SK-N-SH treated with all-trans-retinoic acid at 6 μM for 48 hours (cell line): ENCODE measurements at regions not wholly inside any gene's neighbourhood (a gene's known extent, or its start where the extent isn't known, plus 50 kb on each side); places are given as distances from the start of the nearest gene placed in this dataset.

ENCODE experiments used
- ATAC-seq: fragments of 200-7000 bp; cut with Tn5 transposase; 3 replicates; pipeline ENCODE4 v1.9.1; 2020; ENCODE audit warnings: mild to moderate bottlenecking, moderate library complexity
- ARNTL ChIP-seq: fragments of 450-650 bp; formaldehyde crosslinking; IDR thresholded peaks from 2 replicates; pipeline ENCODE4 v1.5.0; 2020; ENCODE audit warnings: low read depth, mild to moderate bottlenecking, moderate library complexity, borderline replicate concordance
- BACH2 ChIP-seq: fragments of 250-450 bp; sonication (Bioruptor Pico); IDR thresholded peaks from 2 replicates; pipeline ENCODE4 v1.9.0; 2021; ENCODE audit warnings: mild to moderate bottlenecking, borderline replicate concordance
- CSDC2 ChIP-seq: fragments of 250-450 bp; sonication (Bioruptor Pico); IDR thresholded peaks from 2 replicates; pipeline ENCODE4 v1.5.0; 2020; ENCODE audit warnings: mild to moderate bottlenecking, moderate library complexity
- ESRRG ChIP-seq: fragments of 250-450 bp; sonication (Bioruptor Pico); IDR thresholded peaks from 2 replicates; pipeline ENCODE4 v1.6.1; 2021; ENCODE audit warnings: mild to moderate bottlenecking
- GLIS3 ChIP-seq: fragments of 250-450 bp; sonication (Bioruptor Pico); IDR thresholded peaks from 2 replicates; pipeline ENCODE4 v1.5.0; 2020; ENCODE audit warnings: mild to moderate bottlenecking, moderate library complexity
- ISL1 ChIP-seq: fragments of 250-450 bp; sonication (Bioruptor Pico); IDR thresholded peaks from 2 replicates; pipeline ENCODE4 v2.1.2; 2022; ENCODE audit warnings: mild to moderate bottlenecking, moderate library complexity
- OSR1 ChIP-seq: fragments of 250-450 bp; sonication (Bioruptor Pico); IDR thresholded peaks from 2 replicates; pipeline ENCODE4 v1.8.0; 2022; ENCODE audit warnings: moderate library complexity, mild to moderate bottlenecking, inconsistent platforms
- PPARA ChIP-seq: fragments of 250-450 bp; sonication (Bioruptor Pico); IDR thresholded peaks from 2 replicates; pipeline ENCODE4 v1.5.0; 2020; ENCODE audit warnings: mild to moderate bottlenecking, borderline replicate concordance
- RARB ChIP-seq: fragments of 250-450 bp; sonication (Bioruptor Pico); IDR thresholded peaks from 2 replicates; pipeline ENCODE4 v1.8.0; 2021; ENCODE audit warnings: mild to moderate bottlenecking, moderate library complexity
- SNAI2 ChIP-seq: fragments of 250-450 bp; sonication (Bioruptor Pico); IDR thresholded peaks from 2 replicates; pipeline ENCODE4 v1.5.0; 2020; ENCODE audit warnings: mild to moderate bottlenecking, moderate library complexity
- TCF4 ChIP-seq: fragments of 250-450 bp; sonication (Bioruptor Pico); IDR thresholded peaks from 2 replicates; pipeline ENCODE4 v1.8.0; 2021; ENCODE audit warnings: mild to moderate bottlenecking, moderate library complexity, borderline replicate concordance
- TOX ChIP-seq: fragments of 250-450 bp; sonication (Bioruptor Pico); IDR thresholded peaks from 2 replicates; pipeline ENCODE4 v1.8.0; 2021; ENCODE audit warnings: mild to moderate bottlenecking, moderate library complexity, borderline replicate concordance
- ZC3H10 ChIP-seq: fragments of 250-450 bp; sonication (Bioruptor Pico); IDR thresholded peaks from 2 replicates; pipeline ENCODE4 v1.5.1; 2021; ENCODE audit warnings: mild to moderate bottlenecking, moderate library complexity
- ZFP3 ChIP-seq: fragments of 250-450 bp; sonication (Bioruptor Pico); IDR thresholded peaks from 2 replicates; pipeline ENCODE4 v1.5.0; 2020; ENCODE audit warnings: mild to moderate bottlenecking, moderate library complexity
- ZFP30 ChIP-seq: fragments of 450-650 bp; formaldehyde crosslinking; IDR thresholded peaks from 2 replicates; pipeline ENCODE4 v1.5.0; 2022; ENCODE audit warnings: mild to moderate bottlenecking, moderate library complexity
- ZNF565 ChIP-seq: fragments of 450-650 bp; formaldehyde crosslinking; conservative IDR thresholded peaks from 2 replicates; pipeline ENCODE4 v1.5.0; 2020; ENCODE audit warnings: low read depth, mild to moderate bottlenecking, moderate library complexity
- ZNF70 ChIP-seq: fragments of 450-650 bp; formaldehyde crosslinking; IDR thresholded peaks from 2 replicates; pipeline ENCODE4 v1.5.0; 2020; ENCODE audit warnings: mild to moderate bottlenecking, moderate library complexity
- ZNF8 ChIP-seq: fragments of 450-650 bp; formaldehyde crosslinking; IDR thresholded peaks from 2 replicates; pipeline ENCODE4 v1.5.0; 2020; ENCODE audit warnings: mild to moderate bottlenecking, moderate library complexity
- TF ChIP-seq, protein P1 (sequence below): fragments of 250-450 bp; sonication (Bioruptor Pico); IDR thresholded peaks from 2 replicates; pipeline ENCODE4 v1.5.1; 2020; ENCODE audit warnings: low read depth, mild to moderate bottlenecking, moderate library complexity
- TF ChIP-seq, protein P2 (sequence below): fragments of 250-450 bp; sonication (Bioruptor Pico); IDR thresholded peaks from 2 replicates; pipeline ENCODE4 v1.8.0; 2021; ENCODE audit warnings: low read depth, mild to moderate bottlenecking, moderate library complexity, borderline replicate concordance
- TF ChIP-seq, protein P3 (sequence below): fragments of 250-450 bp; sonication (Bioruptor Pico); IDR thresholded peaks from 2 replicates; pipeline ENCODE4 v1.8.0; 2020; ENCODE audit warnings: mild to moderate bottlenecking, moderate library complexity, borderline replicate concordance
- TF ChIP-seq, protein P4 (sequence below): fragments of 250-450 bp; sonication (Bioruptor Pico); IDR thresholded peaks from 2 replicates; pipeline ENCODE4 v1.5.0; 2020; ENCODE audit warnings: mild to moderate bottlenecking, moderate library complexity
- TF ChIP-seq, protein P5 (sequence below): fragments of 250-450 bp; sonication (Bioruptor Pico); IDR thresholded peaks from 2 replicates; pipeline ENCODE4 v1.5.1; 2021; ENCODE audit warnings: mild to moderate bottlenecking, moderate library complexity

DNA sequence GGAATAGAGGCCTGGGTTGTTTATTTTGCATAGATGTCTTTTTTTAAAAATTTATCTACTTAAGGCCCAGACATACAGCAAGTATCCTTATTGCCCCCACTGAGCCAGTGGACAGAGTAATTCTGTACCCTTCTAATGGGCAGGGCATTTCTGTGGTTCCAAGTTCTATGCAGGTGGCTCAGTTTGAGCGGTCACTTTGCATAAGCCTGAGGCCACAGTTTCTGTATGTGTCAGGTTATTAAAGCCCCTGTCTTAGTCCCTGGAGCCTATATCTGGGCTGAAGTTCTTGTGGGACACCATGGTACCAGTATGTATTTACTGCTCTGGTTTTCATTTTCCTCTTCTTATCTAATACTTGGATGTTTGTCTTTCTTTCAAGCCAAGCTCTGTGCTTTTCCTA, 168.8 kb downstream of the MID1IP1 start:
- no peak for ATAC-seq

DNA sequence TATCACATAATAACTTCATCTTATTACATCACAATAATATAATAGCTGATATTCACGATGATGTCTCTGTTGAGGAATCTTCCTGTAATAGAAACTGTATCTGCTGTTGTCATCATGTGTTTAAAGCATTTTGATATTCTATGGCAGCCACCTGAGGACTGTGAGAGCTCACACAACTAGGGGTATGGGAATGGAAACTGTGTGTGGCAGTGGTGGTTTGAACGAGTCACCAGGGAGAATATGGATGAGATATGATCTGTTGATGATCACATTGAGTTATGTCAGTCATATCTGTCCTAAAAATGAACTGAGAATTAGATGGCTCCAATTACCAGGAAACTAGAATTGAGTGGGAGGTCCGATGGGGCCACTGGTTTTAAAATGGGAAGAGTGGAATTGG, 169.6 kb downstream of the MID1IP1 start:
- no peak for TF ChIP-seq ZC3H10 (CRISPR knock-in tag)
- no peak for TF ChIP-seq RARB
- no peak for TF ChIP-seq ZFP30 (CRISPR knock-in tag)
- TF ChIP-seq, protein P1, sequence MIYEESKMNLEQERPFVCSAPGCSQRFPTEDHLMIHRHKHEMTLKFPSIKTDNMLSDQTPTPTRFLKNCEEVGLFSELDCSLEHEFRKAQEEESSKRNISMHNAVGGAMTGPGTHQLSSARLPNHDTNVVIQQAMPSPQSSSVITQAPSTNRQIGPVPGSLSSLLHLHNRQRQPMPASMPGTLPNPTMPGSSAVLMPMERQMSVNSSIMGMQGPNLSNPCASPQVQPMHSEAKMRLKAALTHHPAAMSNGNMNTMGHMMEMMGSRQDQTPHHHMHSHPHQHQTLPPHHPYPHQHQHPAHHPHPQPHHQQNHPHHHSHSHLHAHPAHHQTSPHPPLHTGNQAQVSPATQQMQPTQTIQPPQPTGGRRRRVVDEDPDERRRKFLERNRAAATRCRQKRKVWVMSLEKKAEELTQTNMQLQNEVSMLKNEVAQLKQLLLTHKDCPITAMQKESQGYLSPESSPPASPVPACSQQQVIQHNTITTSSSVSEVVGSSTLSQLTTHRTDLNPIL (CRISPR knock-in tag) = no peak
- TF ChIP-seq TOX (CRISPR knock-in tag) = no peak
- TF ChIP-seq, protein P2, sequence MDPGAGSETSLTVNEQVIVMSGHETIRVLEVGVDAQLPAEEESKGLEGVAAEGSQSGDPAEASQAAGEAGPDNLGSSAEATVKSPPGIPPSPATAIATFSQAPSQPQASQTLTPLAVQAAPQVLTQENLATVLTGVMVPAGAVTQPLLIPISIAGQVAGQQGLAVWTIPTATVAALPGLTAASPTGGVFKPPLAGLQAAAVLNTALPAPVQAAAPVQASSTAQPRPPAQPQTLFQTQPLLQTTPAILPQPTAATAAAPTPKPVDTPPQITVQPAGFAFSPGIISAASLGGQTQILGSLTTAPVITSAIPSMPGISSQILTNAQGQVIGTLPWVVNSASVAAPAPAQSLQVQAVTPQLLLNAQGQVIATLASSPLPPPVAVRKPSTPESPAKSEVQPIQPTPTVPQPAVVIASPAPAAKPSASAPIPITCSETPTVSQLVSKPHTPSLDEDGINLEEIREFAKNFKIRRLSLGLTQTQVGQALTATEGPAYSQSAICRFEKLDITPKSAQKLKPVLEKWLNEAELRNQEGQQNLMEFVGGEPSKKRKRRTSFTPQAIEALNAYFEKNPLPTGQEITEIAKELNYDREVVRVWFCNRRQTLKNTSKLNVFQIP (CRISPR knock-in tag) = no peak
- no peak for TF ChIP-seq ZNF70 (CRISPR knock-in tag)
- no peak for TF ChIP-seq ZNF565 (CRISPR knock-in tag)
- TF ChIP-seq, all 23 proteins: peak for 0
- no peak for ATAC-seq

More for the DNA sequence above, 168.8 kb downstream of the MID1IP1 start:
- no peak for TF ChIP-seq PPARA (CRISPR knock-in tag)
- no peak for TF ChIP-seq SNAI2 (CRISPR knock-in tag)
- TF ChIP-seq, protein P2 (CRISPR knock-in tag) = no peak
- no peak for TF ChIP-seq ZC3H10 (CRISPR knock-in tag)
- TF ChIP-seq GLIS3 (CRISPR knock-in tag) = no peak
- no peak for TF ChIP-seq ESRRG (CRISPR knock-in tag)
- no peak for TF ChIP-seq RARB
- no peak for TF ChIP-seq ZNF70 (CRISPR knock-in tag)
- no peak for TF ChIP-seq BACH2 (CRISPR knock-in tag)
- TF ChIP-seq, protein P3, sequence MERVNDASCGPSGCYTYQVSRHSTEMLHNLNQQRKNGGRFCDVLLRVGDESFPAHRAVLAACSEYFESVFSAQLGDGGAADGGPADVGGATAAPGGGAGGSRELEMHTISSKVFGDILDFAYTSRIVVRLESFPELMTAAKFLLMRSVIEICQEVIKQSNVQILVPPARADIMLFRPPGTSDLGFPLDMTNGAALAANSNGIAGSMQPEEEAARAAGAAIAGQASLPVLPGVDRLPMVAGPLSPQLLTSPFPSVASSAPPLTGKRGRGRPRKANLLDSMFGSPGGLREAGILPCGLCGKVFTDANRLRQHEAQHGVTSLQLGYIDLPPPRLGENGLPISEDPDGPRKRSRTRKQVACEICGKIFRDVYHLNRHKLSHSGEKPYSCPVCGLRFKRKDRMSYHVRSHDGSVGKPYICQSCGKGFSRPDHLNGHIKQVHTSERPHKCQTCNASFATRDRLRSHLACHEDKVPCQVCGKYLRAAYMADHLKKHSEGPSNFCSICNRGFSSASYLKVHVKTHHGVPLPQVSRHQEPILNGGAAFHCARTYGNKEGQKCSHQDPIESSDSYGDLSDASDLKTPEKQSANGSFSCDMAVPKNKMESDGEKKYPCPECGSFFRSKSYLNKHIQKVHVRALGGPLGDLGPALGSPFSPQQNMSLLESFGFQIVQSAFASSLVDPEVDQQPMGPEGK (CRISPR knock-in tag) = no peak
- TF ChIP-seq ZFP3 (CRISPR knock-in tag) = no peak
- TF ChIP-seq ZNF8 (CRISPR knock-in tag) = no peak
- no peak for TF ChIP-seq ZFP30 (CRISPR knock-in tag)
- TF ChIP-seq TCF4 (CRISPR knock-in tag) = no peak
- no peak for TF ChIP-seq OSR1 (CRISPR knock-in tag)

DNA sequence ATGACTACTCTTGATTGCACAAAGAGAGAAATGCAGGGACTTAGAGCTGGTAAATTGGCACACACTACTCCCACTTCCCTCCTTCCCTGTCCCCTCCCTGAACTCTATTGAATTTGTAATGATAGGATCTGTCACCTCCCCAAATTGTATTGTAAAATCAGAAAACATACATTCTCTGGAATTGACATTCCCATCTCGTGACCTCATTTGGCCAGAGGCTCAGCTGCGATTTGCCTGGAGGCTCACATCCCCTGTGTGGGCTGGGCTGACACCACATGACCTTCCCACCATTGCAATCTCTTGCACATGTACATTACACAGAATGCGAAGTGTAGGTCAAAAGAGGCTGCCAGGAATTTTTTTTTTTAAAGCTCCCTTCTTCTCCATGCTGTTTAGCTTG, 172.1 kb downstream of the MID1IP1 start:
- ATAC-seq = no peak
- TF ChIP-seq ISL1 (CRISPR knock-in tag) (no peak), ZC3H10 (CRISPR knock-in tag) (no peak), OSR1 (CRISPR knock-in tag) (no peak), RARB (no peak), CSDC2 (CRISPR knock-in tag) (no peak), ZNF8 (CRISPR knock-in tag) (no peak), ARNTL (CRISPR knock-in tag) (no peak), PPARA (CRISPR knock-in tag) (no peak), ZNF70 (CRISPR knock-in tag) (no peak), BACH2 (CRISPR knock-in tag) (no peak), SNAI2 (CRISPR knock-in tag) (no peak), ESRRG (CRISPR knock-in tag) (no peak)
- TF ChIP-seq, protein P4, sequence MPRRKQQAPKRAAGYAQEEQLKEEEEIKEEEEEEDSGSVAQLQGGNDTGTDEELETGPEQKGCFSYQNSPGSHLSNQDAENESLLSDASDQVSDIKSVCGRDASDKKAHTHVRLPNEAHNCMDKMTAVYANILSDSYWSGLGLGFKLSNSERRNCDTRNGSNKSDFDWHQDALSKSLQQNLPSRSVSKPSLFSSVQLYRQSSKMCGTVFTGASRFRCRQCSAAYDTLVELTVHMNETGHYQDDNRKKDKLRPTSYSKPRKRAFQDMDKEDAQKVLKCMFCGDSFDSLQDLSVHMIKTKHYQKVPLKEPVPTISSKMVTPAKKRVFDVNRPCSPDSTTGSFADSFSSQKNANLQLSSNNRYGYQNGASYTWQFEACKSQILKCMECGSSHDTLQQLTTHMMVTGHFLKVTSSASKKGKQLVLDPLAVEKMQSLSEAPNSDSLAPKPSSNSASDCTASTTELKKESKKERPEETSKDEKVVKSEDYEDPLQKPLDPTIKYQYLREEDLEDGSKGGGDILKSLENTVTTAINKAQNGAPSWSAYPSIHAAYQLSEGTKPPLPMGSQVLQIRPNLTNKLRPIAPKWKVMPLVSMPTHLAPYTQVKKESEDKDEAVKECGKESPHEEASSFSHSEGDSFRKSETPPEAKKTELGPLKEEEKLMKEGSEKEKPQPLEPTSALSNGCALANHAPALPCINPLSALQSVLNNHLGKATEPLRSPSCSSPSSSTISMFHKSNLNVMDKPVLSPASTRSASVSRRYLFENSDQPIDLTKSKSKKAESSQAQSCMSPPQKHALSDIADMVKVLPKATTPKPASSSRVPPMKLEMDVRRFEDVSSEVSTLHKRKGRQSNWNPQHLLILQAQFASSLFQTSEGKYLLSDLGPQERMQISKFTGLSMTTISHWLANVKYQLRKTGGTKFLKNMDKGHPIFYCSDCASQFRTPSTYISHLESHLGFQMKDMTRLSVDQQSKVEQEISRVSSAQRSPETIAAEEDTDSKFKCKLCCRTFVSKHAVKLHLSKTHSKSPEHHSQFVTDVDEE = no peak
- TF ChIP-seq, protein P2 (CRISPR knock-in tag) = no peak
- TF ChIP-seq, protein P3 (CRISPR knock-in tag) = no peak
- TF ChIP-seq, protein P5, sequence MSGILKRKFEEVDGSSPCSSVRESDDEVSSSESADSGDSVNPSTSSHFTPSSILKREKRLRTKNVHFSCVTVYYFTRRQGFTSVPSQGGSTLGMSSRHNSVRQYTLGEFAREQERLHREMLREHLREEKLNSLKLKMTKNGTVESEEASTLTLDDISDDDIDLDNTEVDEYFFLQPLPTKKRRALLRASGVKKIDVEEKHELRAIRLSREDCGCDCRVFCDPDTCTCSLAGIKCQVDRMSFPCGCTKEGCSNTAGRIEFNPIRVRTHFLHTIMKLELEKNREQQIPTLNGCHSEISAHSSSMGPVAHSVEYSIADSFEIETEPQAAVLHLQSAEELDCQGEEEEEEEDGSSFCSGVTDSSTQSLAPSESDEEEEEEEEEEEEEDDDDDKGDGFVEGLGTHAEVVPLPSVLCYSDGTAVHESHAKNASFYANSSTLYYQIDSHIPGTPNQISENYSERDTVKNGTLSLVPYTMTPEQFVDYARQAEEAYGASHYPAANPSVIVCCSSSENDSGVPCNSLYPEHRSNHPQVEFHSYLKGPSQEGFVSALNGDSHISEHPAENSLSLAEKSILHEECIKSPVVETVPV (CRISPR knock-in tag) = no peak
